WTC11 (cell line): ENCODE measurements at regions not wholly inside any gene's neighbourhood (a gene's known extent, or its start where the extent isn't known, plus 50 kb on each side); places are given as distances from the start of the nearest gene placed in this dataset.

Source experiments
- ATAC-seq: fragments of 200-7000 bp; cut with Tn5 transposase; 2 replicates; pipeline ENCODE4 v1.10.0; 2021; ENCODE audit warnings: mild to moderate bottlenecking, moderate library complexity
- CTCF ChIA-PET: fragments of 300-600 bp; sonication (Branson Sonifier 250); formaldehyde crosslinking; loops from one replicate; lab custom pipeline; 2021; ENCODE audit warnings: antibody characterized with exemption; lab: Charles Lee
- POLR2A ChIA-PET: fragments of 350-600 bp; sonication (Branson Sonifier 250); formaldehyde crosslinking; loops from one replicate; lab custom pipeline; 2021; ENCODE audit warnings: antibody characterized with exemption; lab: Charles Lee
- DNase-seq: peaks from one replicate; pipeline ENCODE4 v3.0.0; 2021; ENCODE audit warnings: low spot score
- H3K27ac Mint-ChIP-seq: 2 replicates; pipeline ENCODE4 v1.8.0; 2021; ENCODE audit warnings: mixed read lengths
- H3K27me3 Mint-ChIP-seq: 2 replicates; pipeline ENCODE4 v1.8.0; 2021; ENCODE audit warnings: low read depth, mild to moderate bottlenecking, moderate library complexity, mixed read lengths
- H3K36me3 Mint-ChIP-seq: 2 replicates; pipeline ENCODE4 v1.8.0; 2021; ENCODE audit warnings: mixed read lengths
- H3K4me1 Mint-ChIP-seq: 2 replicates; pipeline ENCODE4 v1.8.0; 2022; ENCODE audit warnings: mixed read lengths
- H3K4me3 Mint-ChIP-seq: 2 replicates; pipeline ENCODE4 v1.8.0; 2021; ENCODE audit warnings: mild to moderate bottlenecking, moderate library complexity, mixed read lengths
- H3K9me3 Mint-ChIP-seq: 2 replicates; pipeline ENCODE4 v1.8.0; 2021; ENCODE audit warnings: mixed read lengths
- ETV6 ChIP-seq: sonication (generic); formaldehyde crosslinking; IDR thresholded peaks from 2 replicates; pipeline ENCODE4 v1.8.1; 2022; ENCODE audit warnings: mild to moderate bottlenecking, missing genetic modification reagents
- GABPB1 ChIP-seq: sonication (generic); formaldehyde crosslinking; IDR thresholded peaks from 2 replicates; pipeline ENCODE4 v1.8.1; 2023; ENCODE audit warnings: mild to moderate bottlenecking, missing genetic modification reagents
- IRF2 ChIP-seq: sonication (generic); formaldehyde crosslinking; IDR thresholded peaks from 2 replicates; pipeline ENCODE4 v1.8.0; 2022; ENCODE audit warnings: low read depth, missing genetic modification reagents, borderline replicate concordance
- JUN ChIP-seq: sonication (generic); formaldehyde crosslinking; IDR thresholded peaks from 2 replicates; pipeline ENCODE4 v1.8.0; 2023; ENCODE audit warnings: mild to moderate bottlenecking, missing genetic modification reagents
- MXD4 ChIP-seq: fragments of 250-450 bp; sonication (Bioruptor Pico); IDR thresholded peaks from 2 replicates; pipeline ENCODE4 v1.8.0; 2021; ENCODE audit warnings: mild to moderate bottlenecking, moderate library complexity, borderline replicate concordance
- NFATC4 ChIP-seq: fragments of 250-450 bp; sonication (Bioruptor Pico); IDR thresholded peaks from 2 replicates; pipeline ENCODE4 v1.9.0; 2021; ENCODE audit warnings: mild to moderate bottlenecking
- NFYB ChIP-seq: sonication (generic); formaldehyde crosslinking; conservative IDR thresholded peaks from 2 replicates; pipeline ENCODE4 v1.8.0; 2022; ENCODE audit warnings: low read depth, missing genetic modification reagents
- SMAD4 ChIP-seq: sonication (generic); formaldehyde crosslinking; IDR thresholded peaks from 2 replicates; pipeline ENCODE4 v1.8.0; 2022; ENCODE audit warnings: mild to moderate bottlenecking, missing genetic modification reagents
- TCF7 ChIP-seq: sonication (generic); formaldehyde crosslinking; IDR thresholded peaks from 2 replicates; pipeline ENCODE4 v1.8.0; 2022; ENCODE audit warnings: mild to moderate bottlenecking, low read depth, missing genetic modification reagents, moderate library complexity
- TEAD1 ChIP-seq: sonication (generic); formaldehyde crosslinking; IDR thresholded peaks from 2 replicates; pipeline ENCODE4 v1.8.0; 2022; ENCODE audit warnings: mild to moderate bottlenecking, missing genetic modification reagents
- TP53 ChIP-seq: sonication (generic); formaldehyde crosslinking; IDR thresholded peaks from 2 replicates; pipeline ENCODE4 v1.8.1; 2023; ENCODE audit warnings: mild to moderate bottlenecking, missing genetic modification reagents
- ZNF121 ChIP-seq: sonication (generic); formaldehyde crosslinking; IDR thresholded peaks from 2 replicates; pipeline ENCODE4 v1.8.0; 2023; ENCODE audit warnings: missing genetic modification reagents
- ZNF138 ChIP-seq: sonication (generic); formaldehyde crosslinking; conservative IDR thresholded peaks from 2 replicates; pipeline ENCODE4 v1.8.1; 2022; ENCODE audit warnings: mild to moderate bottlenecking, moderate library complexity, missing genetic modification reagents
- ZNF423 ChIP-seq: fragments of 250-450 bp; sonication (Bioruptor Pico); IDR thresholded peaks from 2 replicates; pipeline ENCODE4 v2.1.2; 2022; ENCODE audit warnings: mild to moderate bottlenecking, moderate library complexity
- TF ChIP-seq, protein P1 (sequence below): fragments of 200-600 bp; IDR thresholded peaks from 2 replicates; pipeline ENCODE4 v1.8.0; 2022; ENCODE audit warnings: antibody characterized with exemption
- TF ChIP-seq, protein P2 (sequence below): sonication (generic); formaldehyde crosslinking; IDR thresholded peaks from 2 replicates; pipeline ENCODE4 v1.8.1; 2023; ENCODE audit warnings: mild to moderate bottlenecking, missing genetic modification reagents
- TF ChIP-seq, protein P3 (sequence below): sonication (generic); formaldehyde crosslinking; IDR thresholded peaks from 2 replicates; pipeline ENCODE4 v1.8.1; 2022; ENCODE audit warnings: missing genetic modification reagents, borderline replicate concordance
- TF ChIP-seq, protein P4 (sequence below): fragments of 250-450 bp; sonication (Bioruptor Pico); IDR thresholded peaks from 2 replicates; pipeline ENCODE4 v1.9.0; 2021; ENCODE audit warnings: mild to moderate bottlenecking
- TF ChIP-seq, protein P5 (sequence below): sonication (generic); formaldehyde crosslinking; IDR thresholded peaks from 2 replicates; pipeline ENCODE4 v1.8.1; 2023; ENCODE audit warnings: mild to moderate bottlenecking, missing genetic modification reagents, moderate library complexity

DNA sequence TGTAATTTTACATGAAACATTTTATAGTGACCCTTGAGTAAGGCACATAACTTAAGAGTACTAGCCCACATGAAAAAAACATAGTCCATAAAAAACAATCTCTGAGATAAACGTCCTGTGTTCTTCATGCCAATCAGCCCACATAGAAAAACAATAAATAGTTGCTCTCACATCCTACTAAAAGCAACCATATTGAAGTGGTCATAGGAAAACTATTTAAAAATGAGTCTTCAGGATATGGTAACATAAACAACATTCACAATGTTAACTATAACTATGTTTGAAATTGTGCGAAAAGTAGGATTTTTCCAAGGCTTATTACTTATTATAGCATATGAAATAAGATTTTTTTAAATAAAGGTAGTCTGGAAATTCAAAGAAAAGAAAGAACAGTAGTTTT lies 77.1 kb upstream of the EPHA5 start (continued):
- TF ChIP-seq, protein P1, sequence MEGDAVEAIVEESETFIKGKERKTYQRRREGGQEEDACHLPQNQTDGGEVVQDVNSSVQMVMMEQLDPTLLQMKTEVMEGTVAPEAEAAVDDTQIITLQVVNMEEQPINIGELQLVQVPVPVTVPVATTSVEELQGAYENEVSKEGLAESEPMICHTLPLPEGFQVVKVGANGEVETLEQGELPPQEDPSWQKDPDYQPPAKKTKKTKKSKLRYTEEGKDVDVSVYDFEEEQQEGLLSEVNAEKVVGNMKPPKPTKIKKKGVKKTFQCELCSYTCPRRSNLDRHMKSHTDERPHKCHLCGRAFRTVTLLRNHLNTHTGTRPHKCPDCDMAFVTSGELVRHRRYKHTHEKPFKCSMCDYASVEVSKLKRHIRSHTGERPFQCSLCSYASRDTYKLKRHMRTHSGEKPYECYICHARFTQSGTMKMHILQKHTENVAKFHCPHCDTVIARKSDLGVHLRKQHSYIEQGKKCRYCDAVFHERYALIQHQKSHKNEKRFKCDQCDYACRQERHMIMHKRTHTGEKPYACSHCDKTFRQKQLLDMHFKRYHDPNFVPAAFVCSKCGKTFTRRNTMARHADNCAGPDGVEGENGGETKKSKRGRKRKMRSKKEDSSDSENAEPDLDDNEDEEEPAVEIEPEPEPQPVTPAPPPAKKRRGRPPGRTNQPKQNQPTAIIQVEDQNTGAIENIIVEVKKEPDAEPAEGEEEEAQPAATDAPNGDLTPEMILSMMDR, result no peak
- TF ChIP-seq GABPB1 (CRISPR knock-in tag), result no peak
- TF ChIP-seq SMAD4 (CRISPR knock-in tag), result no peak
- TF ChIP-seq, all 79 proteins: peak for 0

DNA sequence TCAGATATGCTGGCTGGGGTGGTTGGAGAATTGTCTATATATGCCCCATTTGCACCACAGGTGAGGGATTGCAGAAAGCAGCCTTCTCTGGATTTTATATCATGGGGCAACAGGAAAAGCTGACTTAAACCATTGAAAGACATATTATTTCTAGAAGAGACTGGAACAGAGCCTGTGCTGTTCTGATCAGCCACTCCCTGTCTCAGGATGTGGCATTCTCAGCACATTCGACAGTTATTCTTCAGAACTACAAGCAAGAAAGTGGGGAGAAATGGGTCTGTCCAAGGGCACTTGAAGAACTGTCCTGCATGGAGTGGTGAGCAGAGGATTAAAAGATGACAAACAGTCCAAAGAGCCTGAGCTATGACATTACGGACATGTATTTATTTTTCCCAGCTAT lies 67.8 kb upstream of the EPHA5 start:
- Mint-ChIP-seq H3K36me3 (no peaks in the 10 kb centered on the region), H3K4me1 (no peaks in the 10 kb centered on the region), H3K27me3 (no peaks in the 10 kb centered on the region), H3K27ac (no peak overlapping the region), H3K4me3 (no peak overlapping the region), H3K9me3 (no peaks in the 10 kb centered on the region)
- ATAC-seq (no peak), DNase-seq (no peak)
- ChIA-PET CTCF (no interaction called here), POLR2A (no interaction called here)
- TF ChIP-seq TEAD1 (CRISPR knock-in tag), result no peak
- TF ChIP-seq, protein P2, sequence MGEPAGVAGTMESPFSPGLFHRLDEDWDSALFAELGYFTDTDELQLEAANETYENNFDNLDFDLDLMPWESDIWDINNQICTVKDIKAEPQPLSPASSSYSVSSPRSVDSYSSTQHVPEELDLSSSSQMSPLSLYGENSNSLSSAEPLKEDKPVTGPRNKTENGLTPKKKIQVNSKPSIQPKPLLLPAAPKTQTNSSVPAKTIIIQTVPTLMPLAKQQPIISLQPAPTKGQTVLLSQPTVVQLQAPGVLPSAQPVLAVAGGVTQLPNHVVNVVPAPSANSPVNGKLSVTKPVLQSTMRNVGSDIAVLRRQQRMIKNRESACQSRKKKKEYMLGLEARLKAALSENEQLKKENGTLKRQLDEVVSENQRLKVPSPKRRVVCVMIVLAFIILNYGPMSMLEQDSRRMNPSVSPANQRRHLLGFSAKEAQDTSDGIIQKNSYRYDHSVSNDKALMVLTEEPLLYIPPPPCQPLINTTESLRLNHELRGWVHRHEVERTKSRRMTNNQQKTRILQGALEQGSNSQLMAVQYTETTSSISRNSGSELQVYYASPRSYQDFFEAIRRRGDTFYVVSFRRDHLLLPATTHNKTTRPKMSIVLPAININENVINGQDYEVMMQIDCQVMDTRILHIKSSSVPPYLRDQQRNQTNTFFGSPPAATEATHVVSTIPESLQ (CRISPR knock-in tag), result no peak
- no peak for TF ChIP-seq NFYB
- TF ChIP-seq IRF2 (CRISPR knock-in tag), result no peak
- no peak for TF ChIP-seq TP53 (CRISPR knock-in tag)
- no peak for TF ChIP-seq JUN (CRISPR knock-in tag)
- TF ChIP-seq, protein P3, sequence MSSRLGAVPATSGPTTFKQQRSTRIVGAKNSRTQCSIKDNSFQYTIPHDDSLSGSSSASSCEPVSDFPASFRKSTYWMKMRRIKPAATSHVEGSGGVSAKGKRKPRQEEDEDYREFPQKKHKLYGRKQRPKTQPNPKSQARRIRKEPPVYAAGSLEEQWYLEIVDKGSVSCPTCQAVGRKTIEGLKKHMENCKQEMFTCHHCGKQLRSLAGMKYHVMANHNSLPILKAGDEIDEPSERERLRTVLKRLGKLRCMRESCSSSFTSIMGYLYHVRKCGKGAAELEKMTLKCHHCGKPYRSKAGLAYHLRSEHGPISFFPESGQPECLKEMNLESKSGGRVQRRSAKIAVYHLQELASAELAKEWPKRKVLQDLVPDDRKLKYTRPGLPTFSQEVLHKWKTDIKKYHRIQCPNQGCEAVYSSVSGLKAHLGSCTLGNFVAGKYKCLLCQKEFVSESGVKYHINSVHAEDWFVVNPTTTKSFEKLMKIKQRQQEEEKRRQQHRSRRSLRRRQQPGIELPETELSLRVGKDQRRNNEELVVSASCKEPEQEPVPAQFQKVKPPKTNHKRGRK, result no peak
- TF ChIP-seq TCF7 (CRISPR knock-in tag), result no peak
- no peak for TF ChIP-seq ZNF121 (CRISPR knock-in tag)
- TF ChIP-seq, protein P4, sequence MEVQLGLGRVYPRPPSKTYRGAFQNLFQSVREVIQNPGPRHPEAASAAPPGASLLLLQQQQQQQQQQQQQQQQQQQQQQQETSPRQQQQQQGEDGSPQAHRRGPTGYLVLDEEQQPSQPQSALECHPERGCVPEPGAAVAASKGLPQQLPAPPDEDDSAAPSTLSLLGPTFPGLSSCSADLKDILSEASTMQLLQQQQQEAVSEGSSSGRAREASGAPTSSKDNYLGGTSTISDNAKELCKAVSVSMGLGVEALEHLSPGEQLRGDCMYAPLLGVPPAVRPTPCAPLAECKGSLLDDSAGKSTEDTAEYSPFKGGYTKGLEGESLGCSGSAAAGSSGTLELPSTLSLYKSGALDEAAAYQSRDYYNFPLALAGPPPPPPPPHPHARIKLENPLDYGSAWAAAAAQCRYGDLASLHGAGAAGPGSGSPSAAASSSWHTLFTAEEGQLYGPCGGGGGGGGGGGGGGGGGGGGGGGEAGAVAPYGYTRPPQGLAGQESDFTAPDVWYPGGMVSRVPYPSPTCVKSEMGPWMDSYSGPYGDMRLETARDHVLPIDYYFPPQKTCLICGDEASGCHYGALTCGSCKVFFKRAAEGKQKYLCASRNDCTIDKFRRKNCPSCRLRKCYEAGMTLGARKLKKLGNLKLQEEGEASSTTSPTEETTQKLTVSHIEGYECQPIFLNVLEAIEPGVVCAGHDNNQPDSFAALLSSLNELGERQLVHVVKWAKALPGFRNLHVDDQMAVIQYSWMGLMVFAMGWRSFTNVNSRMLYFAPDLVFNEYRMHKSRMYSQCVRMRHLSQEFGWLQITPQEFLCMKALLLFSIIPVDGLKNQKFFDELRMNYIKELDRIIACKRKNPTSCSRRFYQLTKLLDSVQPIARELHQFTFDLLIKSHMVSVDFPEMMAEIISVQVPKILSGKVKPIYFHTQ, result no peak

DNA sequence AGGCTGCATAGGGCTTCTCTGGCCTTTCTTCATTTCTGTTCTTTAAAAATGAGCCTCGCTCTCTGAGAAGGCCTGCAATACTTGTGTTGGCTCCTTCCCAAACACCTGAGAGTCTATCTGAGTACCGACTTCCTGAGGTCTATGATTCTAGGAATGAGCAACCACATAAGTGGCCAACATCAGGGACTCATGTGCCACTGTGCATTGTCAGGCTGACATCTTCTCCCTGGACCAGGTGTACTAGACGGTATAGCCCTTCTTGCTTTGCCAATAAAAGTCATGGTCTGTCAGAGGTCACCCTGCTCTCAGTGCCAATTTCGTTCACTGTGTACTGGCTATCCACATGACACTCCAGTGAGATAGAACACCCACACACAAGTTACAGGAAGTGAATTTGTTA lies 67.4 kb upstream of the EPHA5 start:
- no peak overlapping the region for H3K4me3 Mint-ChIP-seq
- H3K36me3 Mint-ChIP-seq, result no peaks in the 10 kb centered on the region
- H3K4me1 Mint-ChIP-seq, result no peaks in the 10 kb centered on the region
- no peaks in the 10 kb centered on the region for H3K9me3 Mint-ChIP-seq
- ATAC-seq (no peak), DNase-seq (no peak)
- no peaks in the 10 kb centered on the region for H3K27me3 Mint-ChIP-seq
- no peak for TF ChIP-seq ZNF423
- ChIA-PET POLR2A (no interaction called here), CTCF (no interaction called here)
- no peak overlapping the region for H3K27ac Mint-ChIP-seq

DNA sequence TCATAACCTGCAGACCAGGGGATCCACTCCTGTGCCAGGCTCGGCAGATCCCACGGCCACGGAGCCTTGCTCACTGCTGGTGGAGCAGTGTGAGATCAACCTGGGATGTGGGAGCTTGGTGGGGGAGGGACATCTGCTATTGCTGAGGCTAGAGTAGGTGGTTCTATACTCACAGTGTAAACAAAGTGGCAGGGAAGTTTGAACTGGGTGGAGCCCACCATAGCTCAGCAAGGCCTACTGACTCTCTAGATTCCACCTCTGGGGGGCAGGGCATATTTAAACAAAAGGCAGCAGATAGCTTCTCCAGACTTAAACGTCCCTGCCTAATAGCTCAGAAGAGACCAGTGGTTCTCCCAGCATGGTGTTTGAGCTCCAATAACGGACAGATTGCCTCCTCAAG lies 54.7 kb upstream of the EPHA5 start:
- no peaks in the 10 kb centered on the region for H3K27me3 Mint-ChIP-seq
- no peak overlapping the region for H3K27ac Mint-ChIP-seq
- peaks cover 18% of the 10 kb centered on the region for H3K9me3 Mint-ChIP-seq
- DNase-seq (no peak), ATAC-seq (no peak)
- ChIA-PET POLR2A (no interaction called here), CTCF (no interaction called here)
- H3K36me3 Mint-ChIP-seq, result no peaks in the 10 kb centered on the region; the same call in 1 of the 2 replicates
- H3K4me3 Mint-ChIP-seq, result no peak overlapping the region
- no peaks in the 10 kb centered on the region for H3K4me1 Mint-ChIP-seq
- TF ChIP-seq MXD4, result no peak
- TF ChIP-seq ZNF138, result no peak
- TF ChIP-seq ETV6 (CRISPR knock-in tag), result no peak
- no peak for TF ChIP-seq NFATC4 (CRISPR knock-in tag)
- no peak for TF ChIP-seq ZNF423
- TF ChIP-seq, protein P5, sequence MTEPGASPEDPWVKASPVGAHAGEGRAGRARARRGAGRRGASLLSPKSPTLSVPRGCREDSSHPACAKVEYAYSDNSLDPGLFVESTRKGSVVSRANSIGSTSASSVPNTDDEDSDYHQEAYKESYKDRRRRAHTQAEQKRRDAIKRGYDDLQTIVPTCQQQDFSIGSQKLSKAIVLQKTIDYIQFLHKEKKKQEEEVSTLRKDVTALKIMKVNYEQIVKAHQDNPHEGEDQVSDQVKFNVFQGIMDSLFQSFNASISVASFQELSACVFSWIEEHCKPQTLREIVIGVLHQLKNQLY (CRISPR knock-in tag), result no peak
- TF ChIP-seq, protein P2 (CRISPR knock-in tag), result no peak
